AG10803 (cell line): ENCODE measurements at regions not wholly inside any gene's neighbourhood (a gene's known extent, or its start where the extent isn't known, plus 50 kb on each side); places are given as distances from the start of the nearest gene placed in this dataset.
"Not testable (repeated sequence)": the region's sequence is repeated elsewhere in the genome, so short reads cannot be mapped to it uniquely, and the experiment has no call there.

Experiments used
- DNase-seq: peaks from one replicate; pipeline ENCODE4 v3.0.0; 2010; ENCODE audit warnings: low read depth
- H3K4me3 ChIP-seq: 2 replicates; pipeline ENCODE4 v1.5.1; 2011; ENCODE audit warnings: mild to moderate bottlenecking, low read length, control low read depth
- CTCF ChIP-seq: conservative IDR thresholded peaks from 2 replicates; pipeline ENCODE4 v1.5.1; 2011; ENCODE audit warnings: mild to moderate bottlenecking, low read length, control low read depth, inconsistent platforms

GRCh38 chr5:131000289-131000688 is 164.8 kb downstream of the HINT1 start:
- H3K4me3 ChIP-seq, result no peak overlapping the region
- no peak for DNase-seq
- TF ChIP-seq CTCF, result no peak

- DNase-seq, H3K4me3 ChIP-seq: not testable (repeated sequence)
Measured at GRCh38 chr5:130996720-130997119, 168.3 kb downstream of the HINT1 start.

- no peak overlapping the region for H3K4me3 ChIP-seq
- no peak for DNase-seq
- TF ChIP-seq CTCF, result no peak
Measured at GRCh38 chr5:130995851-130996250, 169.2 kb downstream of the HINT1 start.

GRCh38 chr5:130995254-130995515 is 169.9 kb downstream of the HINT1 start:
- no peak for DNase-seq
- H3K4me3 ChIP-seq, result no peak overlapping the region
- TF ChIP-seq CTCF, result no peak

- no peak for TF ChIP-seq CTCF
- DNase-seq, result no peak
- no peak overlapping the region for H3K4me3 ChIP-seq
Measured at GRCh38 chr5:130994496-130995253, 170.4 kb downstream of the HINT1 start.

- DNase-seq, result peak; percentile 23
- TF ChIP-seq CTCF, result no peak
- H3K4me3 ChIP-seq, result no peak overlapping the region
Measured at GRCh38 chr5:130992621-130993020, 172.4 kb downstream of the HINT1 start.

- peak overlapping the region; percentile 18; the same call in 1 of the 2 replicates for H3K4me3 ChIP-seq
- no peak for TF ChIP-seq CTCF
- peak; percentile 87 for DNase-seq
Measured at GRCh38 chr5:130992095-130992494, 173.0 kb downstream of the HINT1 start.

GRCh38 chr5:130985776-130986175 is 179.3 kb downstream of the HINT1 start:
- no peak for TF ChIP-seq CTCF
- no peak overlapping the region for H3K4me3 ChIP-seq
- no peak for DNase-seq
